ENCODE measurements at regions not wholly inside any gene's neighbourhood (a gene's known extent, or its start where the extent isn't known, plus 50 kb on each side); places are given as distances from the start of the nearest gene placed in this dataset.

GRCh38 chr17:77852731-77853130, 105.8 kb upstream of the TNRC6C start:
- H3K27me3 ChIP-seq, result peaks cover 13% of the 10 kb centered on the region
- H3K4me3 ChIP-seq (ENCODE audit: low read depth in 1 of 2, low read length in 1 of 2), result no peak overlapping the region
- H3K9me3 ChIP-seq, result no peaks in the 10 kb centered on the region
- no peak overlapping the region for H3K27ac ChIP-seq
- no peak for TF ChIP-seq CTCF (IDR thresholded peaks at IDR 0.05)
- peaks cover 0 to 3% of the 10 kb centered on the region in 2 experiments for H3K4me1 ChIP-seq (ENCODE audit: control insufficient read depth in 1 of 2, insufficient read depth in 1 of 2, low read depth in 1 of 2, low read length in 1 of 2)
- no peaks in the 10 kb centered on the region for H3K36me3 ChIP-seq

DNA sequence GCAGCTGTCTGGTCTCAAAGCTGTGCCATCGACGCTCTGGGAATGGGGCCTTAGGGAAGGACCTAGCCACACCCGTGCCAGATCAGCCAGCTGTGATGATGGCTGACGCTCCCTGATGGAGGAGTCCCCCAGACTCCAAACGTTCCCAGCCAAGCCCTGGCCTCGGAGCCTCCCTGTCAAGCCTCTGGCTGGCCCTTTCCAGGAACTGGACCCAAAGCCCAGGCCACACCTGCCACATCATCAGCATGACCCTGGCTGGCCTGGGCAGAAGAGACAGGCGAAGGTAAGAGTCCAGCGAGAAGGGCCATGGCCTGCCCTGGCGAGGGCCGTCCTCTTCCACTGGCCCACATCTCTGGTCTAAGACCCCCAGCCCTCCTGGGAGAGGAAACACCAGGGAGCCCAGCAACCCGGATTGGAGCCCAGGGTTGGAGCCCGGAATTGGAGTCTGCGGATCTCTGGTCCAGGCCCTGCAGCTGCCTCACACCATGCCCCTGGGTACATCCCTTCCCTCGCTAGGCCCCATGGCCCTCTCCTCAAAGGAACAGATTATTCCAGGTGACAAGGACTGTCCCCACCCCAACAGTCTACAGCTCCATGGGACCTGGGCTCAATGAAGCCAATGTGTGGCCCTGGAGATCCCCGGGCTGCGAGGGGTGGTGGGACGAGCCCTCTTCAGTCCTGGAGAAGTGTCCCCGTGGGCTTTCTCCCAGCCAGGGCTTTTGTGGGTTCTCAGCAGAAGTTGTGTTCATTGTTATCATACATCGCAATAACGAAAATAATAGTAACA, 105.1 kb upstream of the TNRC6C start:
- H3K9me3 ChIP-seq, result no peaks in the 10 kb centered on the region
- H3K4me1 ChIP-seq (ENCODE audit: control insufficient read depth in 1 of 2, insufficient read depth in 1 of 2, low read depth in 1 of 2, low read length in 1 of 2), result peaks cover 0 to 3% of the 10 kb centered on the region in 2 experiments
- peaks cover 17% of the 10 kb centered on the region for H3K27me3 ChIP-seq
- TF ChIP-seq CTCF (IDR thresholded peaks at IDR 0.05), result no peak
- H3K36me3 ChIP-seq, result no peaks in the 10 kb centered on the region
- H3K27ac ChIP-seq, result no peak overlapping the region
- H3K4me3 ChIP-seq (ENCODE audit: low read depth in 1 of 2, low read length in 1 of 2), result no peak overlapping the region

- no peak overlapping the region for H3K27ac ChIP-seq
- no peak overlapping the region for H3K4me3 ChIP-seq (ENCODE audit: low read depth in 1 of 2, low read length in 1 of 2)
- H3K4me1 ChIP-seq (ENCODE audit: control insufficient read depth in 1 of 2, insufficient read depth in 1 of 2, low read depth in 1 of 2, low read length in 1 of 2), result peaks cover 0 to 3% of the 10 kb centered on the region in 2 experiments
- H3K36me3 ChIP-seq, result no peaks in the 10 kb centered on the region
- TF ChIP-seq CTCF (IDR thresholded peaks at IDR 0.05), result no peak
- H3K9me3 ChIP-seq, result no peaks in the 10 kb centered on the region
- H3K27me3 ChIP-seq, result peaks cover 19% of the 10 kb centered on the region
Measured at GRCh38 chr17:77854083-77854758, 104.3 kb upstream of the TNRC6C start.

- Histone ChIP-seq H3K36me3 (no peaks in the 10 kb centered on the region), H3K4me1 (ENCODE audit: control insufficient read depth in 1 of 2, insufficient read depth in 1 of 2, low read depth in 1 of 2, low read length in 1 of 2) (peaks cover 0 to 3% of the 10 kb centered on the region in 2 experiments), H3K27me3 (peaks cover 19% of the 10 kb centered on the region), H3K27ac (no peak overlapping the region), H3K9me3 (no peaks in the 10 kb centered on the region), H3K4me3 (ENCODE audit: low read depth in 1 of 2, low read length in 1 of 2) (no peak overlapping the region)
- TF ChIP-seq CTCF (IDR thresholded peaks at IDR 0.05), result no peak
Measured at GRCh38 chr17:77854759-77855745, 103.5 kb upstream of the TNRC6C start.

DNA sequence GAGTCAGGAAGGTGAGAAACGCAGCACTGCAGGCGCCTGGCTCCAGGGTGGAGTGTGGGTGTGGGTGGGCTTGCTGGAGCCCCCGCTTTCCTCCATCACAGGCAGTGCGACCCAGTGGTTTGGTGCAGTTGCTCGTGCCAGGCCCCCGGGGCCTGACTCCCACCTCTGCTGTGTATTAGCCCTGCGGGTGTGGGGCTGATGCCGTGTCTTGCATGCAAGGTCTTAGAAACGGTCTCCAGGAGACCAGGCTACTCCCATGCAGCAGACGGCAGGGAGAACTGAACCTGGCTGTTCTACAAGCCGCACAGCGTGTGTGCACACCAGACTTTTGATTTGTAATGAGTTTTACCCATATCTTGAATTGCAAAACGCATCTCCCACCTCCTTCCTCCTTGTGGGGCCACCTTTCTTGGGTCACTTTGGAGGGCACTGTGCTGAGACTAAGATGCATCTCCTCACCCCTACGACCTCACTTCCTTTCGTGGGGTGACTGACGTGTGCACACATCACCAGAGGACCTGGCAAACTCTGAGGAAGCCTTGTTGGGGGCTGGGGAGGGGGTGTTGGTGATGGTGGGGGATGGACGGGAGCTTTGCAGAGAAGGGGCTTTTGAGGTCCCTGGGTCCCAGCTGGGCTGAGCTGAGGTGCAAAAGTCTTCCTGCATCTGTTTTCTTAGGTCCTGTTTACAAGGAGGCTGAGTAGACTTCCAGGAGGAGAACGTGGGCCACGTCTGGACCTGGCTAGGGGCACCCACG, 101.8 kb upstream of the TNRC6C start:
- H3K27ac ChIP-seq, result no peak overlapping the region
- H3K9me3 ChIP-seq, result no peaks in the 10 kb centered on the region
- H3K4me3 ChIP-seq (ENCODE audit: low read depth in 1 of 2, low read length in 1 of 2), result no peak overlapping the region
- TF ChIP-seq CTCF (IDR thresholded peaks at IDR 0.05), result no peak
- H3K4me1 ChIP-seq (ENCODE audit: control insufficient read depth in 1 of 2, insufficient read depth in 1 of 2, low read depth in 1 of 2, low read length in 1 of 2), result peaks cover 0 to 3% of the 10 kb centered on the region in 2 experiments
- no peaks in the 10 kb centered on the region for H3K36me3 ChIP-seq
- peaks cover 32% of the 10 kb centered on the region for H3K27me3 ChIP-seq

Data from neutrophil (primary cell).